ENCODE measurements at regions not wholly inside any gene's neighbourhood (a gene's known extent, or its start where the extent isn't known, plus 50 kb on each side); places are given as distances from the start of the nearest gene placed in this dataset.
"Not testable (repeated sequence)": the region's sequence is repeated elsewhere in the genome, so short reads cannot be mapped to it uniquely, and the experiment has no call there.

GRCh38 chr6:113006494-113006893 lies 659.4 kb downstream of the RFPL4B start:
- no peak for DNase-seq

- no peak for DNase-seq
These were observed 662.6 kb downstream of the RFPL4B start for GRCh38 chr6:113009682-113010081.

- DNase-seq, result no peak
These were observed 663.3 kb downstream of the RFPL4B start for GRCh38 chr6:113010196-113010989.

- no peak for DNase-seq
These were observed 664.3 kb downstream of the RFPL4B start for GRCh38 chr6:113011389-113011788.

- DNase-seq, result no peak
These were observed 664.7 kb downstream of the RFPL4B start for GRCh38 chr6:113011801-113012200.

GRCh38 chr6:113015249-113015648 lies 668.1 kb downstream of the RFPL4B start:
- no peak for DNase-seq

- no peak for DNase-seq
These were observed 670.2 kb downstream of the RFPL4B start for GRCh38 chr6:113017353-113017752.

- no peak for DNase-seq
These were observed 671.4 kb downstream of the RFPL4B start for GRCh38 chr6:113018351-113019151.

- DNase-seq, result no peak
These were observed 672.0 kb downstream of the RFPL4B start for GRCh38 chr6:113019176-113019575.

GRCh38 chr6:113027780-113028179 lies 680.6 kb downstream of the RFPL4B start:
- DNase-seq, result no peak

GRCh38 chr6:113029161-113029560 lies 682.0 kb downstream of the RFPL4B start:
- DNase-seq, result not testable (repeated sequence)

- no peak for DNase-seq
These were observed 684.6 kb downstream of the RFPL4B start for GRCh38 chr6:113031591-113032238.

GRCh38 chr6:113039005-113039404 lies 691.9 kb downstream of the RFPL4B start:
- DNase-seq, result no peak

- DNase-seq, result no peak
These were observed 700.0 kb downstream of the RFPL4B start for GRCh38 chr6:113047148-113047547.

GRCh38 chr6:113047932-113048331 lies 700.8 kb downstream of the RFPL4B start:
- no peak for DNase-seq

GRCh38 chr6:113048741-113049140 lies 701.6 kb downstream of the RFPL4B start:
- DNase-seq, result no peak

- no peak for DNase-seq
These were observed 702.1 kb downstream of the RFPL4B start for GRCh38 chr6:113049190-113049589.

- no peak for DNase-seq
These were observed 703.1 kb downstream of the RFPL4B start for GRCh38 chr6:113050010-113050858.

- DNase-seq, result no peak
These were observed 703.8 kb downstream of the RFPL4B start for GRCh38 chr6:113050979-113051378.

GRCh38 chr6:113052506-113052905 lies 705.4 kb downstream of the RFPL4B start:
- DNase-seq, result no peak

- peak; percentile 29 for DNase-seq
These were observed 707.9 kb downstream of the RFPL4B start for GRCh38 chr6:113055061-113055460.

GRCh38 chr6:113055998-113056397 lies 708.9 kb downstream of the RFPL4B start:
- DNase-seq, result no peak

All from NCI-H446 treated with DMSO at 0.1 percent for 48 hours (cell line).